ENCODE measurements at regions not wholly inside any gene's neighbourhood (a gene's known extent, or its start where the extent isn't known, plus 50 kb on each side); places are given as distances from the start of the nearest gene placed in this dataset.

DNA sequence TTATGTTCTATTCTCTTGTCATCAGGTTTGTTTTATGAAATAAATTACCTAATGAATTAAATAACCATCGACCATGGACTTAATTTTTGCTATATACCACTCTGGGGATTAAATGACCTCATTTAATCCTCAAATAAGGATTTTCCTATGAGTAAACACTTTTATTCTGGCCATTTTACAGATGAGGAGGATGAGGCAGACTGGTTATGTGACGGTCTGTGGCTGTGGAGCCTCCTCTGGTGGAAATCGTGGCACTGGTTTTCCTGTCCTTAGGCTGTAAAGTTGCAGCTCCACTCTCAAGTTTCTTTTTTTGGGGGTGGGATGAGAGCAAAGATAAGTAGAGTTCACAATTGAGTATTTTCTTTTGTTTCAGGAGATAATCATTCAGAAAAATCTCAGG lies 105.2 kb downstream of the XCL2 start:
- TF ChIP-seq, protein P1, sequence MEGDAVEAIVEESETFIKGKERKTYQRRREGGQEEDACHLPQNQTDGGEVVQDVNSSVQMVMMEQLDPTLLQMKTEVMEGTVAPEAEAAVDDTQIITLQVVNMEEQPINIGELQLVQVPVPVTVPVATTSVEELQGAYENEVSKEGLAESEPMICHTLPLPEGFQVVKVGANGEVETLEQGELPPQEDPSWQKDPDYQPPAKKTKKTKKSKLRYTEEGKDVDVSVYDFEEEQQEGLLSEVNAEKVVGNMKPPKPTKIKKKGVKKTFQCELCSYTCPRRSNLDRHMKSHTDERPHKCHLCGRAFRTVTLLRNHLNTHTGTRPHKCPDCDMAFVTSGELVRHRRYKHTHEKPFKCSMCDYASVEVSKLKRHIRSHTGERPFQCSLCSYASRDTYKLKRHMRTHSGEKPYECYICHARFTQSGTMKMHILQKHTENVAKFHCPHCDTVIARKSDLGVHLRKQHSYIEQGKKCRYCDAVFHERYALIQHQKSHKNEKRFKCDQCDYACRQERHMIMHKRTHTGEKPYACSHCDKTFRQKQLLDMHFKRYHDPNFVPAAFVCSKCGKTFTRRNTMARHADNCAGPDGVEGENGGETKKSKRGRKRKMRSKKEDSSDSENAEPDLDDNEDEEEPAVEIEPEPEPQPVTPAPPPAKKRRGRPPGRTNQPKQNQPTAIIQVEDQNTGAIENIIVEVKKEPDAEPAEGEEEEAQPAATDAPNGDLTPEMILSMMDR (IDR thresholded peaks at IDR 0.05; ENCODE audit: unreplicated experiment): no peak
- intact Hi-C loops (cut with micrococcal nuclease): loop anchor here (1.0 to 2.0 kb wide), 4 partner anchors 96 to 1108 kb away; no protein-coding TSS in a partner anchor
- Mint-ChIP-seq H3K4me1 (ENCODE audit: insufficient read depth, unreplicated experiment) (peaks cover 22% of the 10 kb centered on the region), H3K27ac (ENCODE audit: low read depth, unreplicated experiment) (no peak overlapping the region), H3K9me3 (ENCODE audit: unreplicated experiment) (no peaks in the 10 kb centered on the region), H3K27me3 (ENCODE audit: insufficient read depth, unreplicated experiment) (no peaks in the 10 kb centered on the region), H3K4me3 (ENCODE audit: unreplicated experiment) (no peak overlapping the region), H3K36me3 (ENCODE audit: insufficient read depth, unreplicated experiment) (no peaks in the 10 kb centered on the region)
- no TSS peak for BruUV-seq (replicated peaks)
- no peak for DNase-seq (ENCODE audit: unreplicated experiment)
- POLR2A ChIA-PET: no interaction called here
- CTCF ChIA-PET: interaction anchor here (0.6 to 7.5 kb wide), 25 partner anchors 9 to 1099 kb away, joined by 3 to 68 read pairs (median 6); no protein-coding TSS in a partner anchor

DNA sequence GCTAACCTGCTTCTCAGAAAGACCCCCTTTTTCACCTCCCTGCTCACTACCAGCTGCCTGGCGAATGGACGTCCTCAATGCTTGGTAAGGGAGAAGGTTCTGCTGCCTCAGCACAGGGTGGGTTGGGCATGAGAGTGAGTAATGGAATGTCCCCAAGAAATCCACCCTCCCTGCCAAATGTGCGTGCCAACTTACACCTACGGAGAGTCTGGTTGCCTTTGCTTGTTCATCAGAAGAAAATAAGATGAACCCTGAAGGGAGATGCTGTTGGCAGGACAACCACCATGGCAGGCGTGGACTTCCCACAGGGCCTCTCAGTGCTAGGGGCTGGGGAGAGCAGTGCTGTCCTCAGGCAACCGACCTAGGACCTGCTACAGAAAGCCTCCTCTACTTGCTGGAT lies 106.0 kb downstream of the XCL2 start:
- no TSS peak for BruUV-seq (replicated peaks)
- peak; percentile 61 for DNase-seq (ENCODE audit: unreplicated experiment)
- intact Hi-C loops (cut with micrococcal nuclease): loop anchor here (2.0 kb wide), 2 partner anchors 911 to 1109 kb away; no protein-coding TSS in a partner anchor
- H3K4me1 Mint-ChIP-seq (ENCODE audit: insufficient read depth, unreplicated experiment): peaks cover 22% of the 10 kb centered on the region
- POLR2A ChIA-PET: interaction anchor here (0.6 to 1.7 kb wide), 4 partner anchors 48 to 364 kb away, joined by 3 to 4 read pairs (median 4); no protein-coding TSS in a partner anchor
- no peak overlapping the region for H3K27ac Mint-ChIP-seq (ENCODE audit: low read depth, unreplicated experiment)
- H3K27me3 Mint-ChIP-seq (ENCODE audit: insufficient read depth, unreplicated experiment): no peaks in the 10 kb centered on the region
- H3K9me3 Mint-ChIP-seq (ENCODE audit: unreplicated experiment): no peaks in the 10 kb centered on the region
- CTCF ChIA-PET: interaction anchor here (0.6 to 7.5 kb wide), 9 partner anchors 12 to 147 kb away, joined by 3 to 68 read pairs (median 3); no protein-coding TSS in a partner anchor
- TF ChIP-seq, protein P1 (IDR thresholded peaks at IDR 0.05; ENCODE audit: unreplicated experiment): no peak
- no peak overlapping the region for H3K4me3 Mint-ChIP-seq (ENCODE audit: unreplicated experiment)
- H3K36me3 Mint-ChIP-seq (ENCODE audit: insufficient read depth, unreplicated experiment): no peaks in the 10 kb centered on the region

DNA sequence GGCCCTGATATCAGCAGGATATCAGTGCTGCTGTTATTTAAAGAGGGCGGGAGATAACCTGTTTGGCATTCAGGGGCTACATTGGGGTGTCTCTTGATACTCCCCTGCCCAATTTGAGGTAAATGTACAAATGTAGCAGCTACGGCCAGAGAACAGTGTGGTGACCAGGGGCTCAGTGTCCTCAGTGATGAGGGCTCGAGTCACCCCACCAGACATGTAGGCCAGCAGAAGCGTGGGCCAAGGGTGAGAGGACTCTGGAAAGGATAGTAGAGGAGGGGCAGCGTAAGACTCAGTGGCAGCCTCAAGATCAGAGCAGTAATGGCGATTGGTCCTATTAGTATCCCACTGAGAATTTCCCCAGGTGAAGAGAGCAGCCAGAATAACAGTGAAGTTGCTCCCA lies 108.4 kb downstream of the XCL2 start:
- ChIA-PET POLR2A (no interaction called here), CTCF (interaction anchor here (0.7 to 7.5 kb wide), 3 partner anchors 93 to 1146 kb away, joined by 3 to 68 read pairs (median 3); no protein-coding TSS in a partner anchor)
- BruUV-seq (replicated peaks): no TSS peak
- DNase-seq (ENCODE audit: unreplicated experiment): no peak
- TF ChIP-seq, protein P1 (IDR thresholded peaks at IDR 0.05; ENCODE audit: unreplicated experiment): no peak
- Mint-ChIP-seq H3K4me1 (ENCODE audit: insufficient read depth, unreplicated experiment) (peaks cover 22% of the 10 kb centered on the region), H3K27me3 (ENCODE audit: insufficient read depth, unreplicated experiment) (no peaks in the 10 kb centered on the region), H3K9me3 (ENCODE audit: unreplicated experiment) (no peaks in the 10 kb centered on the region), H3K36me3 (ENCODE audit: insufficient read depth, unreplicated experiment) (no peaks in the 10 kb centered on the region), H3K4me3 (ENCODE audit: unreplicated experiment) (no peak overlapping the region), H3K27ac (ENCODE audit: low read depth, unreplicated experiment) (no peak overlapping the region)
- intact Hi-C loops (cut with micrococcal nuclease): no loop called here

- DNase-seq (ENCODE audit: unreplicated experiment): no peak
- no TSS peak for BruUV-seq (replicated peaks)
- Mint-ChIP-seq H3K27me3 (ENCODE audit: insufficient read depth, unreplicated experiment) (no peaks in the 10 kb centered on the region), H3K4me3 (ENCODE audit: unreplicated experiment) (no peak overlapping the region), H3K9me3 (ENCODE audit: unreplicated experiment) (no peaks in the 10 kb centered on the region), H3K27ac (ENCODE audit: low read depth, unreplicated experiment) (no peak overlapping the region), H3K36me3 (ENCODE audit: insufficient read depth, unreplicated experiment) (no peaks in the 10 kb centered on the region), H3K4me1 (ENCODE audit: insufficient read depth, unreplicated experiment) (peaks cover 15% of the 10 kb centered on the region)
- TF ChIP-seq, protein P1 (IDR thresholded peaks at IDR 0.05; ENCODE audit: unreplicated experiment): no peak
- ChIA-PET POLR2A (interaction anchor here (0.6 kb wide), 1 partner anchor 57 kb away, joined by 3 read pairs; no protein-coding TSS in a partner anchor), CTCF (interaction anchor here (0.6 to 7.5 kb wide), 4 partner anchors 9 to 170 kb away, joined by 3 to 68 read pairs (median 4); no protein-coding TSS in a partner anchor)
- intact Hi-C loops (cut with micrococcal nuclease): no loop called here
Measured at GRCh38 chr1:168433238-168433637, 110.6 kb downstream of the XCL2 start.

Data from MCF 10A (cell line).